ENCODE measurements at regions not wholly inside any gene's neighbourhood (a gene's known extent, or its start where the extent isn't known, plus 50 kb on each side); places are given as distances from the start of the nearest gene placed in this dataset.

- no peak for DNase-seq
- H2BK20ac ChIP-seq (ENCODE audit: low read depth, low read length, poor library complexity, severe bottlenecking): no peak overlapping the region
- no peaks in the 10 kb centered on the region for H3K23me2 ChIP-seq (ENCODE audit: insufficient read length, low read depth, low read length, poor library complexity, severe bottlenecking)
- no peak overlapping the region for H3K27ac ChIP-seq (ENCODE audit: insufficient read length, low read depth, low read length)
- no peak overlapping the region for H4K5ac ChIP-seq (ENCODE audit: insufficient read length, low read depth, low read length)
- H2AFZ ChIP-seq (ENCODE audit: low read length): no peak overlapping the region
- no peak overlapping the region for H3T11ph ChIP-seq (ENCODE audit: low read length)
- TF ChIP-seq CTCF (conservative IDR thresholded peaks at IDR 0.05): no peak
- Mint-ChIP-seq H3K4me3 (no peak overlapping the region), H3K27me3 (ENCODE audit: low read depth) (no peaks in the 10 kb centered on the region; the same call in 1 of the 2 replicates), H3K36me3 (ENCODE audit: insufficient read depth in 1 of 3, low read depth in 3 of 3) (no peaks in the 10 kb centered on the region; a peak in 1 of 7 replicates), H3K27ac (no peak overlapping the region), H3K9me3 (no peaks in the 10 kb centered on the region), H3K4me1 (peaks cover 0 to 3% of the 10 kb centered on the region in 2 experiments; a peak in 1 of 4 replicates)
- H3K79me2 ChIP-seq (ENCODE audit: insufficient read depth, low read length): no peaks in the 10 kb centered on the region
- no CpG with 5 or more reads among the region's 1 CpG for WGBS (ENCODE audit: extremely low coverage, insufficient read length, low lambda C conversion rate)
- no peak overlapping the region for H3K18ac ChIP-seq (ENCODE audit: insufficient read length, low read depth, low read length)
- H2BK5ac ChIP-seq (ENCODE audit: insufficient read length, low read length): no peak overlapping the region
- H2BK12ac ChIP-seq (ENCODE audit: insufficient read length, low read depth, low read length): no peak overlapping the region
- H4K20me1 ChIP-seq (ENCODE audit: control insufficient read depth, insufficient read depth, insufficient read length): no peaks in the 10 kb centered on the region
- H2BK120ac ChIP-seq (ENCODE audit: low read depth, low read length, poor library complexity, severe bottlenecking): no peak overlapping the region
- H4K91ac ChIP-seq (ENCODE audit: insufficient read length, low read depth, low read length): no peak overlapping the region
- no peak overlapping the region for H3K14ac ChIP-seq (ENCODE audit: insufficient read depth, low read length)
- H2BK15ac ChIP-seq (ENCODE audit: low read depth, low read length): no peak overlapping the region
- no peaks in the 10 kb centered on the region for H3K79me1 ChIP-seq (ENCODE audit: insufficient read depth, low read depth, low read length, poor library complexity, severe bottlenecking)
- no peak overlapping the region for H3K56ac ChIP-seq (ENCODE audit: insufficient read length, low read depth, low read length)
- no peak overlapping the region for H2AK5ac ChIP-seq (ENCODE audit: insufficient read length, low read length)
- H3K4ac ChIP-seq (ENCODE audit: low read depth, low read length): no peak overlapping the region
- H3K27me3 ChIP-seq (ENCODE audit: insufficient read depth, low read length): no peaks in the 10 kb centered on the region
- H4K8ac ChIP-seq (replicated peaks; ENCODE audit: insufficient read length, low read depth, low read length): no peak overlapping the region
- no peak overlapping the region for H3K4me2 ChIP-seq (ENCODE audit: insufficient read depth, insufficient read length, low read length)
- H3K9me3 ChIP-seq (ENCODE audit: control insufficient read depth, low read depth, low read length): no peaks in the 10 kb centered on the region
- no peak overlapping the region for H3K23ac ChIP-seq (ENCODE audit: insufficient read length, low read depth, low read length)
- no peak overlapping the region for H3K9ac ChIP-seq (ENCODE audit: extremely low read depth, insufficient read length, low read length)
- no peaks in the 10 kb centered on the region for H3K4me1 ChIP-seq (ENCODE audit: insufficient read depth, low read length)
Observed at GRCh38 chr10:108850138-108850854, 1073.0 kb downstream of the XPNPEP1 start.

Data from H9 (cell line).